Inflammatory macrophage treated with lipopolysaccharide for 4 hours (primary cell): ENCODE measurements at regions not wholly inside any gene's neighbourhood (a gene's known extent, or its start where the extent isn't known, plus 50 kb on each side); places are given as distances from the start of the nearest gene placed in this dataset.
"Not testable (repeated sequence)": the region's sequence is repeated elsewhere in the genome, so short reads cannot be mapped to it uniquely, and the experiment has no call there.

Experiments used
- DNase-seq: peaks from one replicate; pipeline ENCODE4 v3.0.0-alpha.2; 2020

- no peak for DNase-seq
Measured at GRCh38 chr4:137825505-137825904, 293.2 kb upstream of the PCDH18 start.

GRCh38 chr4:137823007-137823406 is 290.7 kb upstream of the PCDH18 start:
- no peak for DNase-seq

GRCh38 chr4:137819964-137820383 is 287.7 kb upstream of the PCDH18 start:
- peak; percentile 25 for DNase-seq

- no peak for DNase-seq
Measured at GRCh38 chr4:137812258-137812657, 280.0 kb upstream of the PCDH18 start.

- no peak for DNase-seq
Measured at GRCh38 chr4:137806420-137806819, 274.1 kb upstream of the PCDH18 start.

GRCh38 chr4:137804906-137805495 is 272.7 kb upstream of the PCDH18 start:
- no peak for DNase-seq

- DNase-seq: no peak
Measured at GRCh38 chr4:137800861-137801260, 268.6 kb upstream of the PCDH18 start.

- DNase-seq: no peak
Measured at GRCh38 chr4:137794764-137795254, 262.5 kb upstream of the PCDH18 start.

- not testable (repeated sequence) for DNase-seq
Measured at GRCh38 chr4:137789263-137789662, 257.0 kb upstream of the PCDH18 start.

- not testable (repeated sequence) for DNase-seq
Measured at GRCh38 chr4:137783923-137784322, 251.6 kb upstream of the PCDH18 start.

GRCh38 chr4:137775701-137776100 is 243.4 kb upstream of the PCDH18 start:
- no peak for DNase-seq

- DNase-seq: no peak
Measured at GRCh38 chr4:137774501-137774900, 242.2 kb upstream of the PCDH18 start.

- DNase-seq: peak; percentile 20
Measured at GRCh38 chr4:137768881-137769280, 236.6 kb upstream of the PCDH18 start.

- DNase-seq: no peak
Measured at GRCh38 chr4:137768196-137768595, 235.9 kb upstream of the PCDH18 start.

GRCh38 chr4:137762591-137762990 is 230.3 kb upstream of the PCDH18 start:
- no peak for DNase-seq

GRCh38 chr4:137754652-137755471 is 222.6 kb upstream of the PCDH18 start:
- DNase-seq: no peak

- DNase-seq: no peak
Measured at GRCh38 chr4:137749466-137749865, 217.2 kb upstream of the PCDH18 start.

GRCh38 chr4:137748616-137749015 is 216.3 kb upstream of the PCDH18 start:
- DNase-seq: no peak

GRCh38 chr4:137740141-137740540 is 207.8 kb upstream of the PCDH18 start:
- DNase-seq: no peak

- no peak for DNase-seq
Measured at GRCh38 chr4:137739391-137739790, 207.1 kb upstream of the PCDH18 start.

- no peak for DNase-seq
Measured at GRCh38 chr4:137738375-137738990, 206.2 kb upstream of the PCDH18 start.

GRCh38 chr4:137735561-137736104 is 203.3 kb upstream of the PCDH18 start:
- DNase-seq: no peak
